ENCODE measurements at regions not wholly inside any gene's neighbourhood (a gene's known extent, or its start where the extent isn't known, plus 50 kb on each side); places are given as distances from the start of the nearest gene placed in this dataset.

- no peak for DNase-seq (ENCODE audit: low read depth)
- H3K4me3 ChIP-seq (ENCODE audit: low read length) = no peak overlapping the region
- TF ChIP-seq CTCF (conservative IDR thresholded peaks at IDR 0.05; ENCODE audit: low read length) = no peak
Observed at GRCh38 chr10:2926918-2927660, 140.3 kb upstream of the PFKP start.

- peak; percentile 28 for DNase-seq (ENCODE audit: low read depth)
Observed at GRCh38 chr10:2925631-2926030, 141.7 kb upstream of the PFKP start.

GRCh38 chr10:2924431-2924830, 142.9 kb upstream of the PFKP start:
- no peak for TF ChIP-seq CTCF (conservative IDR thresholded peaks at IDR 0.05; ENCODE audit: low read length)
- no peak for DNase-seq (ENCODE audit: low read depth)
- no peak overlapping the region for H3K4me3 ChIP-seq (ENCODE audit: low read length)

More at GRCh38 chr10:2925631-2926030, 141.7 kb upstream of the PFKP start:
- TF ChIP-seq CTCF (conservative IDR thresholded peaks at IDR 0.05; ENCODE audit: low read length) = no peak
- no peak overlapping the region for H3K4me3 ChIP-seq (ENCODE audit: low read length)

GRCh38 chr10:2921956-2922680, 145.2 kb upstream of the PFKP start:
- no peak for TF ChIP-seq CTCF (conservative IDR thresholded peaks at IDR 0.05; ENCODE audit: low read length)
- DNase-seq (ENCODE audit: low read depth) = no peak

GRCh38 chr10:2920637-2921036, 146.7 kb upstream of the PFKP start:
- TF ChIP-seq CTCF (conservative IDR thresholded peaks at IDR 0.05; ENCODE audit: low read length) = no peak
- no peak for DNase-seq (ENCODE audit: low read depth)
- H3K4me3 ChIP-seq (ENCODE audit: low read length) = no peak overlapping the region

More at GRCh38 chr10:2921956-2922680, 145.2 kb upstream of the PFKP start:
- H3K4me3 ChIP-seq (ENCODE audit: low read length) = no peak overlapping the region

- no peak for TF ChIP-seq CTCF (conservative IDR thresholded peaks at IDR 0.05; ENCODE audit: low read length)
- no peak overlapping the region for H3K4me3 ChIP-seq (ENCODE audit: low read length)
- DNase-seq (ENCODE audit: low read depth) = no peak
Observed at GRCh38 chr10:2920168-2920567, 147.2 kb upstream of the PFKP start.

GRCh38 chr10:2919016-2919415, 148.3 kb upstream of the PFKP start:
- H3K4me3 ChIP-seq (ENCODE audit: low read length) = no peak overlapping the region
- no peak for DNase-seq (ENCODE audit: low read depth)
- TF ChIP-seq CTCF (conservative IDR thresholded peaks at IDR 0.05; ENCODE audit: low read length) = no peak

Measured in AG10803 (cell line).